Esophagus squamous epithelium (tissue), 4 donors: ENCODE measurements at regions not wholly inside any gene's neighbourhood (a gene's known extent, or its start where the extent isn't known, plus 50 kb on each side); places are given as distances from the start of the nearest gene placed in this dataset.
A peak's percentile ranks its signal among the peaks of the same experiment; 100 is the strongest.

Experiments used
- POLR2A ChIP-seq, 4 donors: fragments of 450-650 bp; IDR thresholded peaks; one replicate each; pipeline ENCODE4 v1.6.1; 2017; ENCODE audit warnings: antibody characterized with exemption in 4 of 4, mild to moderate bottlenecking in 4 of 4, moderate library complexity in 3 of 4
- TF ChIP-seq, protein P1 (sequence below), 6 experiments: fragments of 450-650 bp in 4 of 6; fragments of 200-600 bp in 2 of 6; sonication (generic) in 2 of 6; IDR thresholded peaks; one replicate each; pipeline ENCODE4 v1.5.1; 2016 to 2019; ENCODE audit warnings: antibody characterized with exemption in 6 of 6, mild to moderate bottlenecking in 4 of 6, moderate library complexity in 4 of 6

DNA sequence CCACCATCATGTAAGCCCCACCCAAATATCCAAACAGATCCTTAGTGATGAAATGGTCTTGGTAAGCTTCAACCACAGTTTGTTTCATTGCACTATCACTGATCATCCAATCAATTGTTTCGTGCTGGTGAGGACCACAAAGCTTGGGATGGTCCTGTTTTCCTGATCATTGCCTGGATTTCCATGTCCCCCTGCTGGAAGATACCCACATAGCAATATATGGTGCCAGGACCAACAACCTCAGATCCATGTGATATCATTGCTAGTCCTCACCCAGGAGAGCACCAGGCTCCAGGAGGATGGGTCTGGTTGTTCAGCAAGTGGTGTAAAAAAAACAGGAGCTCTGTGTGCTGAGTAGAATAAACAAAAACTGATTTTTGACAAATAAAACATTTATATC lies 206.5 kb upstream of the SH3BP4 start:
- TF ChIP-seq, protein P1, sequence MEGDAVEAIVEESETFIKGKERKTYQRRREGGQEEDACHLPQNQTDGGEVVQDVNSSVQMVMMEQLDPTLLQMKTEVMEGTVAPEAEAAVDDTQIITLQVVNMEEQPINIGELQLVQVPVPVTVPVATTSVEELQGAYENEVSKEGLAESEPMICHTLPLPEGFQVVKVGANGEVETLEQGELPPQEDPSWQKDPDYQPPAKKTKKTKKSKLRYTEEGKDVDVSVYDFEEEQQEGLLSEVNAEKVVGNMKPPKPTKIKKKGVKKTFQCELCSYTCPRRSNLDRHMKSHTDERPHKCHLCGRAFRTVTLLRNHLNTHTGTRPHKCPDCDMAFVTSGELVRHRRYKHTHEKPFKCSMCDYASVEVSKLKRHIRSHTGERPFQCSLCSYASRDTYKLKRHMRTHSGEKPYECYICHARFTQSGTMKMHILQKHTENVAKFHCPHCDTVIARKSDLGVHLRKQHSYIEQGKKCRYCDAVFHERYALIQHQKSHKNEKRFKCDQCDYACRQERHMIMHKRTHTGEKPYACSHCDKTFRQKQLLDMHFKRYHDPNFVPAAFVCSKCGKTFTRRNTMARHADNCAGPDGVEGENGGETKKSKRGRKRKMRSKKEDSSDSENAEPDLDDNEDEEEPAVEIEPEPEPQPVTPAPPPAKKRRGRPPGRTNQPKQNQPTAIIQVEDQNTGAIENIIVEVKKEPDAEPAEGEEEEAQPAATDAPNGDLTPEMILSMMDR (IDR thresholded peaks at IDR 0.05), result peak in 1 of 6 experiments; percentile 12
- no peak for TF ChIP-seq POLR2A (IDR thresholded peaks at IDR 0.05)
